HCT116 (cell line): ENCODE measurements at regions not wholly inside any gene's neighbourhood (a gene's known extent, or its start where the extent isn't known, plus 50 kb on each side); places are given as distances from the start of the nearest gene placed in this dataset.

Source experiments
- ELF1 ChIP-seq: IDR thresholded peaks from 2 replicates; pipeline ENCODE4 v1.6.1; 2012; ENCODE audit warnings: low read depth, borderline replicate concordance
- SIN3A ChIP-seq: IDR thresholded peaks from 2 replicates; pipeline ENCODE4 v1.6.1; 2012; ENCODE audit warnings: low read depth

DNA sequence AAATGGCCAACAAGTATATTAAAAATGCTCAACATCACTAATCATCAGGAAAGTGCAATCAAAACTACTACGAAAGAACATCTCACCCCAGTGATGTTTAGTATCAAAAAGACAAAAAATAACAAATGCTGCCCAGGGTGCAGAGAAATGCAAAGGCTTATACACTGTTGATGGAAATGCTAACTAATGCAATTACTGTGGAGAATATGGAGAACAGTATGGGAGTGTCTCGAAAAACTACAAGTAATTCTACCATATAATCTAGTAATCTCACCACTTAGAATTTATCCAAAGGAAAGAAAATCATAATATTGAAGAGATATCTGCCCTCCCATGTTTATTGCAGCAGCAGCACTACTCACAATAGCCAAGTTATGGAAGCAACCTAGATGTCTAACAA lies 246.5 kb upstream of the VLDLR start:
- no peak for TF ChIP-seq SIN3A
- no peak for TF ChIP-seq ELF1
